22Rv1 (cell line): ENCODE measurements at regions not wholly inside any gene's neighbourhood (a gene's known extent, or its start where the extent isn't known, plus 50 kb on each side); places are given as distances from the start of the nearest gene placed in this dataset.

ENCODE experiments used
- ZFX ChIP-seq: fragments of 450-650 bp; IDR thresholded peaks from 2 replicates; pipeline ENCODE4 v1.6.1; 2017; ENCODE audit warnings: antibody characterized with exemption, borderline replicate concordance
- TF ChIP-seq, protein P1 (sequence below): fragments of 450-650 bp; IDR thresholded peaks from 2 replicates; pipeline ENCODE4 v1.5.1; 2017; ENCODE audit warnings: mild to moderate bottlenecking

DNA sequence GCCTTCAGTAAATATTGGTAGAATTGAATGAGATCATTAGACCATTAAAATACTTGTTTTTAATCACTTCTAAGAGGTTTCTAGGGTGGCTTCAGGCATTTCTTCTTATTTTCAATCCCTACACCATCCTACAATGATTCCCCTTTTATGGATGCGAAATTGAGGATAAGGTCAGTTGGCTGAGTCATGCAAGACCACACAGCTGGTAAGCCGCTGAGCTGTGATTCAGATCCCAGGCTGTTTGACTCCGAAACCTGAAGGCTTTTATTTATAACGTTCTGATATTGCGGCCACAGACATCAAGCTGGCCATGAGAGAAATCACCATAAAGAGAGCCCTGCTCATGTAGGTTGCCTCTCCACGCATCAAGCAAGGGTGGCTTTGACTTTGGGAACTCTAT, 133.4 kb downstream of the VAPA start:
- TF ChIP-seq, protein P1, sequence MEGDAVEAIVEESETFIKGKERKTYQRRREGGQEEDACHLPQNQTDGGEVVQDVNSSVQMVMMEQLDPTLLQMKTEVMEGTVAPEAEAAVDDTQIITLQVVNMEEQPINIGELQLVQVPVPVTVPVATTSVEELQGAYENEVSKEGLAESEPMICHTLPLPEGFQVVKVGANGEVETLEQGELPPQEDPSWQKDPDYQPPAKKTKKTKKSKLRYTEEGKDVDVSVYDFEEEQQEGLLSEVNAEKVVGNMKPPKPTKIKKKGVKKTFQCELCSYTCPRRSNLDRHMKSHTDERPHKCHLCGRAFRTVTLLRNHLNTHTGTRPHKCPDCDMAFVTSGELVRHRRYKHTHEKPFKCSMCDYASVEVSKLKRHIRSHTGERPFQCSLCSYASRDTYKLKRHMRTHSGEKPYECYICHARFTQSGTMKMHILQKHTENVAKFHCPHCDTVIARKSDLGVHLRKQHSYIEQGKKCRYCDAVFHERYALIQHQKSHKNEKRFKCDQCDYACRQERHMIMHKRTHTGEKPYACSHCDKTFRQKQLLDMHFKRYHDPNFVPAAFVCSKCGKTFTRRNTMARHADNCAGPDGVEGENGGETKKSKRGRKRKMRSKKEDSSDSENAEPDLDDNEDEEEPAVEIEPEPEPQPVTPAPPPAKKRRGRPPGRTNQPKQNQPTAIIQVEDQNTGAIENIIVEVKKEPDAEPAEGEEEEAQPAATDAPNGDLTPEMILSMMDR, result no peak
- TF ChIP-seq ZFX, result no peak
